Endothelial cell of umbilical vein (primary cell): ENCODE measurements at regions not wholly inside any gene's neighbourhood (a gene's known extent, or its start where the extent isn't known, plus 50 kb on each side); places are given as distances from the start of the nearest gene placed in this dataset.

ENCODE experiments used
- BruUV-seq: library from RNA; stranded (reverse); fragments of 400-500 nt; replicated peaks from 2 replicates; lab custom pipeline; 2021; lab: Mats Ljungman, UMichigan
- CTCF ChIA-PET: fragments of 300-600, 350-600 bp; sonication (Branson Sonifier 250); formaldehyde crosslinking; loops from one replicate; lab custom pipeline; 2021; ENCODE audit warnings: antibody characterized with exemption, inconsistent platforms; lab: Charles Lee
- POLR2A ChIA-PET: fragments of 300-600, 350-600 bp; sonication (Branson Sonifier 250); formaldehyde crosslinking; loops from one replicate; lab custom pipeline; 2021; ENCODE audit warnings: antibody characterized with exemption, inconsistent platforms; lab: Charles Lee
- DNase-seq: peaks from one replicate; pipeline ENCODE4 v3.0.0-alpha.2; 2011; ENCODE audit warnings: low read depth, low spot score
- FAIRE-seq: peaks from 2 replicates; lab custom pipeline; 2011; peaks lifted over from hg19 to GRCh38; lab: Jason Lieb, UNC
- H2AFZ ChIP-seq: 2 replicates; pipeline ENCODE4 v1.6.0; 2012; ENCODE audit warnings: low read depth, low read length, control low read depth, inconsistent platforms
- H3K27ac ChIP-seq: 2 replicates; pipeline ENCODE4 v1.5.1; 2011; ENCODE audit warnings: low read depth, mild to moderate bottlenecking, control low read depth, low read length, moderate library complexity; ENCODE audit not compliant: insufficient read depth
- H3K27me3 ChIP-seq, 2 experiments: 2 replicates each; pipeline versions ENCODE4 v1.6.0 to v1.6.1; 2011; ENCODE audit warnings: low read length in 2 of 2, mixed read lengths in 1 of 2; ENCODE audit not compliant: control insufficient read depth in 2 of 2, insufficient read depth in 2 of 2
- H3K36me3 ChIP-seq, 2 experiments: 2 replicates in 1 of 2; 3 replicates in 1 of 2; pipeline ENCODE4 v1.5.1; 2011; ENCODE audit warnings: low read length in 2 of 2, mild to moderate bottlenecking in 1 of 2, moderate library complexity in 1 of 2; ENCODE audit not compliant: control insufficient read depth in 2 of 2, insufficient read depth in 2 of 2; ENCODE audit errors: extremely low read depth in 1 of 2
- H3K4me1 ChIP-seq: 3 replicates; pipeline ENCODE4 v1.5.1; 2011; ENCODE audit warnings: mild to moderate bottlenecking, low read length; ENCODE audit not compliant: control insufficient read depth, insufficient read depth; ENCODE audit errors: extremely low read depth
- H3K4me2 ChIP-seq: 2 replicates; pipeline ENCODE4 v1.6.1; 2011; ENCODE audit warnings: low read length, control low read depth, mixed read lengths; ENCODE audit not compliant: insufficient read depth
- H3K4me3 ChIP-seq, 3 experiments: fragments of 200-600 bp in 1 of 3; sonication (generic), shearing (Covaris generic) in 1 of 3; replicated peaks in 1 of 3; 2 replicates each; pipeline ENCODE4 v1.5.1; 2011 to 2016; ENCODE audit warnings: control low read depth in 3 of 3, low read length in 3 of 3, mild to moderate bottlenecking in 2 of 3, inconsistent platforms in 1 of 3, low read depth in 1 of 3, moderate library complexity in 1 of 3; ENCODE audit not compliant: insufficient read depth in 1 of 3
- H3K79me2 ChIP-seq: 2 replicates; pipeline ENCODE4 v1.6.0; 2012; ENCODE audit warnings: low read length, inconsistent platforms; ENCODE audit not compliant: control insufficient read depth, insufficient read depth
- H3K9ac ChIP-seq: replicated peaks from 2 replicates; pipeline ENCODE3; 2011; ENCODE audit warnings: low read length, control low read depth; ENCODE audit not compliant: insufficient read depth; ENCODE audit errors: extremely low read depth
- H3K9me1 ChIP-seq: replicated peaks from 3 replicates; pipeline ENCODE4 v1.6.0; 2011; ENCODE audit warnings: mild to moderate bottlenecking, low read length; ENCODE audit not compliant: control insufficient read depth, insufficient read depth; ENCODE audit errors: extremely low read depth
- H3K9me3 ChIP-seq: replicated peaks from 2 replicates; pipeline ENCODE4 v1.5.1; 2012; ENCODE audit warnings: low read length, inconsistent platforms; ENCODE audit not compliant: control insufficient read depth, insufficient read depth
- H4K20me1 ChIP-seq: replicated peaks from 2 replicates; pipeline ENCODE3; 2011; ENCODE audit warnings: mild to moderate bottlenecking, low read length; ENCODE audit not compliant: control insufficient read depth, insufficient read depth; ENCODE audit errors: extremely low read depth
- EZH2 ChIP-seq: IDR thresholded peaks from 2 replicates; pipeline ENCODE4 v1.6.1; 2012; ENCODE audit warnings: borderline replicate concordance, low read depth, mild to moderate bottlenecking, moderate library complexity, low read length, inconsistent platforms; ENCODE audit not compliant: severe bottlenecking
- FOS ChIP-seq: IDR thresholded peaks from 2 replicates; pipeline ENCODE4 v1.6.1; 2011; ENCODE audit warnings: mild to moderate bottlenecking, low read length, moderate library complexity, borderline replicate concordance; ENCODE audit not compliant: insufficient read depth
- GATA2 ChIP-seq: IDR thresholded peaks from 2 replicates; pipeline ENCODE4 v1.7.0; 2011; ENCODE audit warnings: low read depth, mild to moderate bottlenecking, moderate library complexity, mixed read lengths, low read length; ENCODE audit not compliant: insufficient read length, insufficient read depth
- JUN ChIP-seq: IDR thresholded peaks from 2 replicates; pipeline ENCODE4 v1.6.1; 2011; ENCODE audit warnings: borderline replicate concordance, low read depth; ENCODE audit not compliant: insufficient read length, insufficient read depth
- MYC ChIP-seq: IDR thresholded peaks from one replicate; pipeline ENCODE4 v1.6.1; 2011; ENCODE audit warnings: mild to moderate bottlenecking, low read depth, low read length
- POLR2A ChIP-seq: IDR thresholded peaks from 2 replicates; pipeline ENCODE4 v1.6.1; 2012; ENCODE audit warnings: low read depth, mild to moderate bottlenecking, control low read depth, low read length
- POLR2AphosphoS5 ChIP-seq: IDR thresholded peaks from 2 replicates; pipeline ENCODE4 v1.6.1; 2012; ENCODE audit warnings: low read depth, mild to moderate bottlenecking, control low read depth, low read length, moderate library complexity; ENCODE audit not compliant: insufficient read depth
- dilution Hi-C: fragments of 300-500 bp; cut with MboI; formaldehyde crosslinking; loops from one replicate; pipeline ENCODE4 v1.15.0; 2019; ENCODE audit warnings: low sequenced_read_pairs; ENCODE audit not compliant: extremely low pct_ligation_motif_present
- intact Hi-C: fragments of 100-400 bp; cut with micrococcal nuclease; formaldehyde crosslinking; loops from one replicate; pipeline ENCODE4 v1.10.0; 2022
- TF ChIP-seq, protein P1 (sequence below), 2 donors: IDR thresholded peaks; 1 replicate in 1 of 2; 2 replicates in 1 of 2; pipeline ENCODE4 v1.5.1; 2011; ENCODE audit warnings: low read length in 2 of 2, mild to moderate bottlenecking in 2 of 2, moderate library complexity in 2 of 2, control low read depth in 1 of 2, inconsistent platforms in 1 of 2, low read depth in 1 of 2; ENCODE audit not compliant: insufficient read depth in 1 of 2; ENCODE audit errors: extremely low read depth in 1 of 2
- TF ChIP-seq, protein P2 (sequence below): IDR thresholded peaks from 2 replicates; pipeline ENCODE4 v1.6.1; 2011; ENCODE audit not compliant: insufficient read depth, insufficient read length

DNA sequence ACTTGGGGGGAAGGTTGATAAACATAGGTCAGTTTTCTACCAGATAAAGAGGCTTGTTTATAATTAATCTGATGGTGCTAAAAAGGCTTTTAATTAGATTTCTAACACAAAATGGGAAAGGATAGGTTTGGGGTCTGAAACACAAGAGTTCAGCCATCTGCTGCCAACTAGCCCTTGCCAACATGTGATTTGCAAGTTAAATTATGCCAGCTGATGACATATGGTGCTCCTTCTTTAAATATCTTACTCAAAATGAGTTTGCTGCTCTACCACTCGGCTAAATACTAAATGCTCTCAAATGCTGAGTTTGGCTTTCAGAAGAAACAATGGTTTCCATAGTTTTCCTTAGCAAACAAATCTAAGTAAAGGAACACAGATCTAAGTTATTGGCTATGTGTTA lies 557.8 kb upstream of the CCDC54 start:
- Histone ChIP-seq H3K27me3 (no peaks in the 10 kb centered on the region), H3K9ac (no peak overlapping the region), H2AFZ (no peak overlapping the region), H4K20me1 (no peaks in the 10 kb centered on the region), H3K79me2 (no peaks in the 10 kb centered on the region), H3K36me3 (no peaks in the 10 kb centered on the region), H3K9me3 (no peaks in the 10 kb centered on the region), H3K4me1 (no peaks in the 10 kb centered on the region), H3K27ac (no peak overlapping the region), H3K9me1 (no peaks in the 10 kb centered on the region), H3K4me2 (no peak overlapping the region), H3K4me3 (no peak overlapping the region)
- CTCF ChIA-PET, result interaction anchor here (0.6 kb wide), 1 partner anchor 14 kb away, joined by 3 read pairs; no protein-coding TSS in a partner anchor
- TF ChIP-seq, protein P1, sequence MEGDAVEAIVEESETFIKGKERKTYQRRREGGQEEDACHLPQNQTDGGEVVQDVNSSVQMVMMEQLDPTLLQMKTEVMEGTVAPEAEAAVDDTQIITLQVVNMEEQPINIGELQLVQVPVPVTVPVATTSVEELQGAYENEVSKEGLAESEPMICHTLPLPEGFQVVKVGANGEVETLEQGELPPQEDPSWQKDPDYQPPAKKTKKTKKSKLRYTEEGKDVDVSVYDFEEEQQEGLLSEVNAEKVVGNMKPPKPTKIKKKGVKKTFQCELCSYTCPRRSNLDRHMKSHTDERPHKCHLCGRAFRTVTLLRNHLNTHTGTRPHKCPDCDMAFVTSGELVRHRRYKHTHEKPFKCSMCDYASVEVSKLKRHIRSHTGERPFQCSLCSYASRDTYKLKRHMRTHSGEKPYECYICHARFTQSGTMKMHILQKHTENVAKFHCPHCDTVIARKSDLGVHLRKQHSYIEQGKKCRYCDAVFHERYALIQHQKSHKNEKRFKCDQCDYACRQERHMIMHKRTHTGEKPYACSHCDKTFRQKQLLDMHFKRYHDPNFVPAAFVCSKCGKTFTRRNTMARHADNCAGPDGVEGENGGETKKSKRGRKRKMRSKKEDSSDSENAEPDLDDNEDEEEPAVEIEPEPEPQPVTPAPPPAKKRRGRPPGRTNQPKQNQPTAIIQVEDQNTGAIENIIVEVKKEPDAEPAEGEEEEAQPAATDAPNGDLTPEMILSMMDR (IDR thresholded peaks at IDR 0.05; ENCODE audit: extremely low read depth in 1 of 2, insufficient read depth in 1 of 2, low read depth in 1 of 2, low read length in 2 of 2), result no peak
- TF ChIP-seq POLR2A, result no peak
- TF ChIP-seq MYC, result no peak
- TF ChIP-seq JUN, result no peak
- no peak for TF ChIP-seq FOS
- TF ChIP-seq, protein P2, sequence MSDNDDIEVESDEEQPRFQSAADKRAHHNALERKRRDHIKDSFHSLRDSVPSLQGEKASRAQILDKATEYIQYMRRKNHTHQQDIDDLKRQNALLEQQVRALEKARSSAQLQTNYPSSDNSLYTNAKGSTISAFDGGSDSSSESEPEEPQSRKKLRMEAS, result no peak
- TF ChIP-seq GATA2, result no peak
- TF ChIP-seq EZH2, result no peak
- TF ChIP-seq POLR2AphosphoS5, result no peak
- intact Hi-C loops, result no loop called here
- FAIRE-seq (no peak), DNase-seq (no peak)
- POLR2A ChIA-PET, result no interaction called here
- dilution Hi-C loops, result no loop called here
- BruUV-seq, result no TSS peak
